ENCODE measurements at regions not wholly inside any gene's neighbourhood (a gene's known extent, or its start where the extent isn't known, plus 50 kb on each side); places are given as distances from the start of the nearest gene placed in this dataset.

DNA sequence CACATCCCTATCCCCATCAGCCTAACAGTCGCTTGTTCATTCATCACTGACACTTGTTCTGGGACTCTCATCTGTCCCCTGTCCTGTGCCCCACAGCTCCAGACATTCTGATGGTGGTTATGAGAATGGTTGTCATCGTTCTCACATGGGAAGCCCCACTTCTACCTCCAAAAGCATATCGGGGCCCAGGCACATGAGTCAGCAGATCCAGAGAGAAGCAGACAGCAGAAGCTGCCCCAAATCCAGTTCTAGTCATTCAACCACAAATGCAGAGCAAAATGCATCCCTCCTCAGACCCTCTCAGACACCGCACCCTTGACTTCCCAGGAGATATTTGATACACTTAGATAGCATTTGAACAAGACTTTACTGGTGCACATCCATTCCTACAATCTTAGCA lies 106.0 kb downstream of the FOXF2 start:
- Mint-ChIP-seq H3K9me3 (peaks cover 16% of the 10 kb centered on the region), H3K36me3 (no peaks in the 10 kb centered on the region), H3K27ac (no peak overlapping the region), H3K27me3 (ENCODE audit: low read depth) (peaks cover 10% of the 10 kb centered on the region), H3K4me3 (no peak overlapping the region), H3K4me1 (peaks cover 2% of the 10 kb centered on the region)
- no peak for TF ChIP-seq CTCF (IDR thresholded peaks at IDR 0.05; ENCODE audit: unreplicated experiment)
- no peak for DNase-seq (ENCODE audit: low spot score in 2 of 2, unreplicated experiment in 2 of 2)

DNA sequence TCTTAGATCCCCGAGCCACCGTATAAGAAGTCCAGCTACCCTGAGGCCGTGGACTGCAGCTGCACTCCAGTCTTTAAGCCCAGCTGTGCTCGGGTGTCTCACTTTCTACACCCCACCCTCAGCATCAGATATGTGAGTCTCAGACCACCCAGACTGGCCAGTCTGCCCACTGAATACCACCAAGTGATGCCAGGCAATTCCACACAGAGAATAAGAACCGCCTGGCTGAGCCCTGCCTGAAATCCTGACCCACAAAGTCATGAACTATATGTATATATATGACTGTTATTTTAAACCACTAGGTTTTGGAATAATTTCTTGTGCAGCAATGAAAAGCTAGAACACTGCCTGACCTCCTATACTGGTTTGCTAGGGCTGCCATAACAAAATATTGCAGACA lies 106.7 kb downstream of the FOXF2 start:
- DNase-seq (ENCODE audit: low spot score in 2 of 2, unreplicated experiment in 2 of 2) = no peak
- Mint-ChIP-seq H3K4me3 (no peak overlapping the region), H3K36me3 (no peaks in the 10 kb centered on the region), H3K27ac (no peak overlapping the region), H3K9me3 (peaks cover 16% of the 10 kb centered on the region), H3K4me1 (peaks cover 5% of the 10 kb centered on the region), H3K27me3 (ENCODE audit: low read depth) (peaks cover 10% of the 10 kb centered on the region)
- no peak for TF ChIP-seq CTCF (IDR thresholded peaks at IDR 0.05; ENCODE audit: unreplicated experiment)

DNA sequence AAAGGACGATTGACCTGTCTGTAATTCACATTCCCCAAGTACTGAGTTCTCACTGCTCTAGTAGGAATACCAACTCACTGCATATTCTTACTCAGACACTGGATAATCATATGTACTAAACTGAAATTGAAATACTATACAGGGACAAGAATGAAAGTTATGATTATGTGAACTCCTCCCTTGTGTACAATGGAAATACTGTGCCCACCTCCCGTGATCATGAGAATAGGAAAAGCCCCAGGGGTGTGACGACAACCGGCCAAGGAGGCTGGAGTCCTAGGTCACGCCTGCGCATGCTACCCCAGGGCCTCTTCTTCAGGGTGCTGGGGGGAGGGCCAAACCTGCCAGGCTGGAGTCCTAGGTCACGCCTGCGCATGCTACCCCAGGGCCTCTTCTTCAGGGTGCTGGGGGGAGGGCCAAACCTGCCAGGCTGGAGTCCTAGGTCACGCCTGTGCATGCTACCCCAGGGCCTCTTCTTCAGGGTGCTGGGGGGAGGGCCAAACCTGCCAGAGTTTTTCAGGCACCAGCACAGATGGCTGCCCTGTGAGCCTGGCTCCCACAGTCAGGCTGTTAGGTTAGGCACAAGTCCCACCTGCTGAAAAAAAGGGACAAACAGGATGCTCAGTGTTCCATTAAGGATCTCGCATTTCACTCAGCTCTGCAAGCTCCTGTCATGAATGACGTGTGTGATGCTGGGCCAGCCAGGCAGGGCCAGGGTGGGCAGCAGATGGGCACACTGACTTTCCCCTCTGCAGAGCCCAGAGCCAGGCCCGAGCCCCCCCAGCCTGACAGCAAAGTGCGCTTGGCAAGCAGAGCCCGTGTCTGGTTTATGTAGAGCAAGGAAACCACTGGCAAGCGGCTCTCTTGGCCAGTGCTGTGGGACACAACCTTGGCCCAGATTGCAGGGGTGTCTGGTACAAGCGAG lies 107.7 kb downstream of the FOXF2 start:
- H3K9me3 Mint-ChIP-seq = peaks cover 16% of the 10 kb centered on the region
- no peak for TF ChIP-seq CTCF (IDR thresholded peaks at IDR 0.05; ENCODE audit: unreplicated experiment)
- DNase-seq (ENCODE audit: low spot score in 2 of 2, unreplicated experiment in 2 of 2) = no peak
- no peaks in the 10 kb centered on the region for H3K36me3 Mint-ChIP-seq
- H3K27me3 Mint-ChIP-seq (ENCODE audit: low read depth) = peaks cover 15% of the 10 kb centered on the region
- H3K27ac Mint-ChIP-seq = no peak overlapping the region
- no peak overlapping the region for H3K4me3 Mint-ChIP-seq
- peaks cover 5% of the 10 kb centered on the region for H3K4me1 Mint-ChIP-seq

DNA sequence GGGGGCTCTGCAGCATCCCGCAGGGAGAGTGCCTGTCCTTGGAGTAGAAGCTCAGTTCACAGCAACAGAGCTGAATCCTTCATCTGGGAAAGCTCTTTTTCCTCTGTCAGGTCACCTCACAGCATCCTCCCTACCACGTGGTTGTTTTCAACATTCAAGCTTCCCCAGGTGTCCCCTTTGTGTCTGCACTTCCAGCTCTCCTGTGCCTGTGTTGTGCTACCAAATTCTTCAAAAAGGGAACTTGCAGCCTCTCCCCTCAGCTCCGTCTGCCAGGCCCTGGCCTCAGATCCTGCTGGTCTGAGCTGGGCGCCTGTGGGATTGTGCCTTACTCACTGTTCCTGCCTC lies 108.4 kb downstream of the FOXF2 start:
- Mint-ChIP-seq H3K9me3 (peaks cover 16% of the 10 kb centered on the region), H3K4me3 (no peak overlapping the region), H3K4me1 (peaks cover 5% of the 10 kb centered on the region), H3K27me3 (ENCODE audit: low read depth) (peaks cover 18% of the 10 kb centered on the region), H3K36me3 (no peaks in the 10 kb centered on the region), H3K27ac (no peak overlapping the region)
- DNase-seq (ENCODE audit: low spot score in 2 of 2, unreplicated experiment in 2 of 2) = no peak
- TF ChIP-seq CTCF (IDR thresholded peaks at IDR 0.05; ENCODE audit: unreplicated experiment) = no peak

DNA sequence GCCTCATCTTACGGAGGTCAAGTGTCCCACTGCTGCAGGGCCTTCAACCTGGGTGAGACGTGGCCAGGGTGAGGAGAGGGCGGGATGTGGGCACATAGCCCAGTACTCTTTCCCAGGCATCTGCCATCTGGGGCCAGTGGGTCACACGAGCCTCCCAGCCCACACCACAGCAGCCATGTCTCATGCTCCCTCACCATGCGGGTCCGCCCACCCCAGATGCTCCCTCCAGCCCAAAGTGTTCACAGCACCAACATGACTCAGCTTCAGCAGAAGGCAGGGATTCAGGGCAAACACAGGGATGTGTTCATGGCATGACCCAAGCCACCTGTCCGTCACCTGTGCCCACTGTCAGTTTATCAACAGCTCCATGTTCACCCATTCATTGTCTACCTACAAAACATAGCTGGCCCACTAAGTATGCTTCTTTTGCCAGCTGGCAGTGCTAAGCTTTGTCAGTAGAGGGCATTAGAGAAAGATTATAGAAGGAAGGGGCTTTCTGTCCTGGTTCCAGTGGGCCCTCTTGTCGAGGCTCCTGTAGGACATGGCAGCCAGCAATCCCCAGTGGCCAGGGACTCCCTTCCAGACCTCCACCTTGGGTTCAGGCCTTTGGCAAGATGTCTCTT lies 109.2 kb downstream of the FOXF2 start:
- Mint-ChIP-seq H3K27ac (no peak overlapping the region), H3K4me3 (no peak overlapping the region), H3K36me3 (no peaks in the 10 kb centered on the region), H3K4me1 (peaks cover 5% of the 10 kb centered on the region), H3K9me3 (peaks cover 16% of the 10 kb centered on the region), H3K27me3 (ENCODE audit: low read depth) (peaks cover 22% of the 10 kb centered on the region)
- no peak for TF ChIP-seq CTCF (IDR thresholded peaks at IDR 0.05; ENCODE audit: unreplicated experiment)
- DNase-seq (ENCODE audit: low spot score in 2 of 2, unreplicated experiment in 2 of 2) = no peak
